Sigmoid colon (tissue), 4 donors: ENCODE measurements at regions not wholly inside any gene's neighbourhood (a gene's known extent, or its start where the extent isn't known, plus 50 kb on each side); places are given as distances from the start of the nearest gene placed in this dataset.
"Not testable (repeated sequence)": the region's sequence is repeated elsewhere in the genome, so short reads cannot be mapped to it uniquely, and the experiment has no call there.

ENCODE experiments used
- CTCF ChIP-seq, 4 experiments: fragments of 450-650 bp in 3 of 4; fragments of 200-600 bp in 1 of 4; IDR thresholded peaks; one replicate each; pipeline ENCODE4 v1.5.1; 2016 to 2019; ENCODE audit warnings: antibody characterized with exemption in 4 of 4, mild to moderate bottlenecking in 3 of 4, moderate library complexity in 2 of 4
- POLR2A ChIP-seq, 2 donors: fragments of 450-650 bp; IDR thresholded peaks; one replicate each; pipeline ENCODE4 v1.6.1; 2016; ENCODE audit warnings: antibody characterized with exemption in 2 of 2, mild to moderate bottlenecking in 2 of 2, moderate library complexity in 2 of 2
- POLR2AphosphoS5 ChIP-seq, 4 donors: sonication (generic); formaldehyde crosslinking; IDR thresholded peaks; one replicate each; pipeline ENCODE4 v1.6.1; 2017; ENCODE audit warnings: antibody characterized with exemption in 4 of 4

GRCh38 chr10:77740396-77740795 lies 102.8 kb upstream of the KCNMA1 start:
- TF ChIP-seq POLR2A, POLR2AphosphoS5, CTCF (IDR thresholded peaks at IDR 0.05): not testable (repeated sequence)
